ENCODE measurements at regions not wholly inside any gene's neighbourhood (a gene's known extent, or its start where the extent isn't known, plus 50 kb on each side); places are given as distances from the start of the nearest gene placed in this dataset.

DNA sequence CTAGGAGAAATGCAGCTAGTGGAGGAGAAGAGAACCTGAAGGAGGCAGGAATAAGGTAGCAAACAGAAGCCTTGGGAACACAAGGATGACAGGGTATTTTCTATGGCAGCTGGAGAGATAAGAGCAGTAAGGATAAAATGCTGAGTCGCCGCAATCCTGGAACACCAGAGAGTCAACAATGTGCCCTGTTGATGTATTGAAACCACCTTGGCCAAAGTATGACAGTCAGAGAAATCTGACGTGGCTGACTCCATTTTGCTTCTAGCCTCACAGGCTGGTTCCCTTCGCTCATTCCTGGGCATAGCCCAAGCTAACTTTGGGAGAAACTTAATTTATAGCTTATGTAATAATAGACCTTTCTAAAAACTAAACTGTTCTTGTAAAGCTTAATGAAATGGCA is 56.6 kb upstream of the C4orf54 start:
- no peak for TF ChIP-seq CTCF (IDR thresholded peaks at IDR 0.05)
- TF ChIP-seq EZH2 (IDR thresholded peaks at IDR 0.05), result no peak

Measured in neural progenitor cell (in vitro differentiated cells).